Thymus (tissue), 11 donors: ENCODE measurements at regions not wholly inside any gene's neighbourhood (a gene's known extent, or its start where the extent isn't known, plus 50 kb on each side); places are given as distances from the start of the nearest gene placed in this dataset.

Experiments
- DNase-seq, 9 donors: peaks; one replicate each; pipeline ENCODE4 v3.0.0-alpha.2; 2013; ENCODE audit warnings: low spot score in 9 of 9, low read depth in 6 of 9, missing footprints in 1 of 9
- H3K27ac ChIP-seq, 2 donors: one replicate each; pipeline ENCODE4 v1.5.1; 2013; ENCODE audit warnings: control low read depth in 1 of 2, low read depth in 1 of 2, low read length in 1 of 2, mild to moderate bottlenecking in 1 of 2, moderate library complexity in 1 of 2
- H3K27me3 ChIP-seq, 2 donors: one replicate each; pipeline ENCODE4 v1.5.1; 2013; ENCODE audit warnings: low read length in 1 of 2; ENCODE audit not compliant: control insufficient read depth in 2 of 2, insufficient read depth in 1 of 2
- H3K36me3 ChIP-seq, 2 donors: one replicate each; pipeline ENCODE4 v1.5.1; 2013; ENCODE audit warnings: low read length in 1 of 2, mild to moderate bottlenecking in 1 of 2, moderate library complexity in 1 of 2; ENCODE audit not compliant: control insufficient read depth in 2 of 2, insufficient read depth in 2 of 2
- H3K4me1 ChIP-seq, 2 donors: one replicate each; pipeline ENCODE4 v1.5.1; 2013; ENCODE audit warnings: low read length in 2 of 2; ENCODE audit not compliant: control insufficient read depth in 2 of 2, insufficient read depth in 2 of 2
- H3K4me3 ChIP-seq, 2 donors: one replicate each; pipeline ENCODE4 v1.5.1; 2013; ENCODE audit warnings: low read length in 2 of 2, control low read depth in 1 of 2, mild to moderate bottlenecking in 1 of 2
- H3K9me3 ChIP-seq, 2 donors: one replicate each; pipeline ENCODE4 v1.5.1; 2013; ENCODE audit warnings: low read length in 1 of 2, mild to moderate bottlenecking in 1 of 2; ENCODE audit not compliant: control insufficient read depth in 2 of 2, insufficient read depth in 1 of 2
- WGBS: extraction: QIAGEN DNeasy Blood & Tissue Kit; methylation state at CpG from one replicate; pipeline ENCODE4 v1.1.7; 2013; 5-methylcytosine and 5-hydroxymethylcytosine counted together
- donor health status: healthy.

DNA sequence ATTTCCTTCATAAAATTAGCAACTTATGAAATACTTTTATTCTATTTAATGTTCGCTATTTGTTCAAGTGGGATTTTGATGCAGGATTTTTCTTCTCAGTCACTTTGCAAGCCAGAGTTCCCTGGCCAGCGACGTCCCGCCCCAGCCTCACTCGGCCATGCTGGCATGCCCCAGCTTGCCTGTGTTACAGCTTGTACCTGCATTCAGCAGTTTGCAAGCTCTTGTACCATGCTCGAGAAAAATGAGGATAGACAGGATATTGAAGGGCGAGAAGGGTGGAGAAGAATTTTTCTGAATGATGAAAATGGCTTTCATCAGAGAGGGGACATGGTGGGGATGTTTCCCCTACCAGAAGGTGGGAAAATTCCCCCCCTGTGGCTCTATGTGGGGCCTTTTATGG, 2180.2 kb upstream of the PCDH20 start:
- Histone ChIP-seq H3K27ac (no peak overlapping the region), H3K27me3 (no peaks in the 10 kb centered on the region), H3K36me3 (no peaks in the 10 kb centered on the region), H3K4me3 (no peak overlapping the region), H3K4me1 (no peaks in the 10 kb centered on the region), H3K9me3 (peaks cover 1 to 6% of the 10 kb centered on the region in 2 donors)
- DNase-seq: no peak
- 92% methylated on average over 7 of the region's 7 CpGs for WGBS

DNA sequence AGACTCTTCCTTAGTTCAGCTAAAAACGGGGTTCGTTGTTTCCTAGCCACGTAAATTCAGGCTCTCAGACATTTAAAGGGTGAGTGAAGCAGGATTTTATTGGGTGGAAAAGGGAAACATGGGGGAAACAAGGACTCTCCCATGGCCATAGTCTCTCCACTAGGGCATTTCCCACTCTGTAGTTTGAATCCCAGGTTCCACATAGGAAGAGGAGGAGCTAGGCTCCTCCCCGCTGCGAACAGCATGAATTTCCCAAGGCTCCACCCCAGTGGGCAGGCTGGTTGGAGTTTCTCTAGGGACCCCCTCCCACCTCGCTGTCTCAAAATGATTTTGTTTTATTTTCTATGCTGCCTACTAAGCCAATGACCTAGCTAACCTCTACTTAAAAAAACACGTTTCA, 2170.8 kb upstream of the PCDH20 start:
- Histone ChIP-seq H3K27ac (no peak overlapping the region), H3K27me3 (no peaks in the 10 kb centered on the region)
- 90% methylated on average over 7 of the region's 7 CpGs for WGBS

DNA sequence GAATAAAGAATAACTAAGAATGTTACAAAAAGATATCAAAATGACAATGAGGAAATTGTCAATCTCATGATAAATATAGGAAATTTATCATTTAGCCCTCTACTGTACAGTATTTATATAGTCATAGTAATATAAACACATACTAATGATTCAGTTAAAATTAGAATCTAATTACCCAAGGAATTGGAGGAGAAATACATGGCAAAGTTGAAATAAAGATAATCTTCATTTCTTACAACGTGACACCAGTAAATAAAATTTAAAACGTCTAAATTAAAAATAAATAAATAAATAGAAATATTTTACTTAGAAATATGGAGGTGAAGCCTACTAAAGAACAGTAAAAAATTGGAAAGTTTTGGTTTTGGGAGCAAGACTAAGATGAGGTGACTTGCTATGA, 2163.1 kb upstream of the PCDH20 start:
- Histone ChIP-seq H3K4me3 (no peak overlapping the region), H3K9me3 (peaks cover 0 to 6% of the 10 kb centered on the region in 2 donors), H3K27me3 (no peaks in the 10 kb centered on the region), H3K4me1 (no peaks in the 10 kb centered on the region), H3K27ac (no peak overlapping the region), H3K36me3 (no peaks in the 10 kb centered on the region)
- no peak for DNase-seq
- 89% methylated on average over 2 of the region's 2 CpGs for WGBS

More for the DNA sequence above, 2170.8 kb upstream of the PCDH20 start:
- DNase-seq: no peak
- H3K36me3 ChIP-seq: no peaks in the 10 kb centered on the region
- no peak overlapping the region for H3K4me3 ChIP-seq
- H3K4me1 ChIP-seq: no peaks in the 10 kb centered on the region
- H3K9me3 ChIP-seq: no peaks in the 10 kb centered on the region

DNA sequence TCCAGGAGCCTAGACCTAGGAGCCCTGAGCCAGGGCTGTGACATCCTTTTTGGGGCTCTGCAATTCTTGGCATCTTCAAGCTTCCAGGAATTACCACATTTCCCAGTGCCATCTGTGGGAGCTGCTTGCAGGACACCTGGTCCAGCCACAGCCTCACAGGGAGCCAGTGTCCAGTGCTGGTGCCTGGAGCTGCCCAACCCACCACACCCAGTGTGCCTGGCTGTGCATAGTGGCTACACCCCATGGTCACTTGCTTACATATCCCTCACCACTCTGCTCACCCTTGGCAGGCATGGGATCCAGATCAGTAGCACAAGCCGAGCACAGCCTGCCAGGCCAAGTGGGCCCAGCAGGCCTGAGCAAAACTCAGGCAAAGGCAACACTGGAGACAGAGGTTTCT, 2151.4 kb upstream of the PCDH20 start:
- no peak overlapping the region for H3K27ac ChIP-seq
- H3K9me3 ChIP-seq: peaks cover 0 to 18% of the 10 kb centered on the region in 2 donors
- no peak for DNase-seq
- no peak overlapping the region for H3K4me3 ChIP-seq
- H3K4me1 ChIP-seq: no peaks in the 10 kb centered on the region
- no peaks in the 10 kb centered on the region for H3K36me3 ChIP-seq
- no peaks in the 10 kb centered on the region for H3K27me3 ChIP-seq
- 95% methylated on average over 1 of the region's 1 CpG for WGBS

DNA sequence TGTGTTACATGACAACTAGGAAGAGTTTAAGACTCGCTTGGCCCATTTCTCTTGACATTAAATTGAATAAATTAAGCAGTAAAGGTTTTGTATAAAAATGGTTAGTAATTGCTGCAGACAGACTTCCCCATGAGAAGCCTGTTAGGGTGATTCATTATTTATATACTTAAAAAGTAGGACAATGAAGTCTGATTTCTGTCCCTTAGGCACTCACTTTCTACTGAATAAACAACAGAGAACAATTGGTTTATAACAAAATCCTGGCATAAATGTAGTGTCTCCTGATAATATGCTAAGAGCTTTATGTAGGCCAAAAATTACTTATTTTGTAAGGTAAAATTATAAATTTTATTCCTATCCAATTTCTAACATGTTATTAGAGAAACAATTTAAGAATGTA, 2138.5 kb upstream of the PCDH20 start:
- WGBS: 86% methylated on average over 1 of the region's 1 CpG
- no peak for DNase-seq
- H3K27me3 ChIP-seq: no peaks in the 10 kb centered on the region
- H3K9me3 ChIP-seq: no peaks in the 10 kb centered on the region
- H3K4me3 ChIP-seq: no peak overlapping the region
- no peaks in the 10 kb centered on the region for H3K36me3 ChIP-seq
- no peak overlapping the region for H3K27ac ChIP-seq
- no peaks in the 10 kb centered on the region for H3K4me1 ChIP-seq

DNA sequence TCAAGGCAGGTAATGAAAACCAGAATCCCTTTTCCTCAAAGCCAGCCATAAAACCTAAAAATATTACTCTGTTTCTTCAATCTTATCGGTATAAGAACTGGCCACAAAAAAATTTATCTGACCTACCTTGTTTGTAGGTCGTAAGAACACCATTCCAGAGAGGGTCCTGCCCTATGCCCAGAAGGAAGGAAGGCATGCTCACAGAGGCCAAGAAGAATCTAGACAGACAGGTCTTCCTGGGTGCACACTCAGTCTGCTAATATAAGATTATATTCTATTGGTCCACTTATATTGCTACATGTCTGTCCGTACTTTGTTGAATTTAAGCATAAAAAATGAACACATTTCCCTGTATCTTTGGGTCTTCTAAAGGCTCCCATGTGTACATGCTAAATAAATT, 2136.1 kb upstream of the PCDH20 start:
- Histone ChIP-seq H3K27me3 (no peaks in the 10 kb centered on the region), H3K4me3 (no peak overlapping the region), H3K9me3 (no peaks in the 10 kb centered on the region), H3K4me1 (no peaks in the 10 kb centered on the region), H3K36me3 (no peaks in the 10 kb centered on the region), H3K27ac (no peak overlapping the region)
- WGBS: 92% methylated on average over 3 of the region's 3 CpGs
- DNase-seq: no peak

DNA sequence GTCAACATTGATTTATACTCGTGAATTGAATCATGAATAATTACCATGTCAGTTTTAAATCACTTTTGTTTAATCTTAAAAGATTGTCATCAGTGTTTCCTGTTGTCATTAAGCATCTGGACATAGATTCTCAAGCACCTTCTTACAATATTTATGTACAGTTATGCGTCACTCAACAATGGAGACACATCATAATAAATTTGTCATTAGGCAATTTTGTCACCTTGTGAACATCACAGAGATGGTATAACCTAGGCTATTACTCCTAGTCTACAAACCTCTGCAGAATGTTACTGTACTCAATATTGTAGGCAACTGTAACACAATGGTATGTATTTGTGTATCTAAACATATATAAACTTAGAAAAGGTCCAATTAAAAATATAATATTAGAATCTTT, 2130.9 kb upstream of the PCDH20 start:
- no peak for DNase-seq
- WGBS: 74% methylated on average over 2 of the region's 2 CpGs
- Histone ChIP-seq H3K9me3 (peaks cover 0 to 6% of the 10 kb centered on the region in 2 donors), H3K4me3 (no peak overlapping the region), H3K27me3 (no peaks in the 10 kb centered on the region), H3K36me3 (no peaks in the 10 kb centered on the region), H3K27ac (no peak overlapping the region), H3K4me1 (no peaks in the 10 kb centered on the region)

DNA sequence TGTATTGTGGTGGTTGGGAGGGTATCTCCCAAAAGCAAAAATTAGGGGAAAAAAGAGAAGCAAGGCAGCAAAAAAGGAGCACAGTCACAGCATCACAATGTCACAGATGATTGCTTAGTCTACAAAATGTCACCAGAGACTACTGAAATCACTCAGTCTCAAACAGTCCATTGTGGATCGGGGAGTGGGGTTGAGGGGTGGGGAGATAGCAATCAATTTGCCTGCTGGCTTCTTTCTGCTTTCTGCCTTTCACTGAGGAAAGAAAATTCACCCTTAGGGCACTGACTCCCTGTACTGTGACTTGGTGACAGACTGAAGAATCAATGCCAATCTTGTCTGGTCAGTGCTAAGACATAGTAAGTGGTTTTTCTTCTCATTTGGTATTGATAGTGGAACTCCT, 2127.1 kb upstream of the PCDH20 start:
- Histone ChIP-seq H3K27ac (no peak overlapping the region), H3K4me3 (no peak overlapping the region), H3K27me3 (no peaks in the 10 kb centered on the region), H3K9me3 (peaks cover 0 to 6% of the 10 kb centered on the region in 2 donors), H3K4me1 (no peaks in the 10 kb centered on the region), H3K36me3 (no peaks in the 10 kb centered on the region)
- 87% methylated on average over 1 of the region's 1 CpG for WGBS
- no peak for DNase-seq

DNA sequence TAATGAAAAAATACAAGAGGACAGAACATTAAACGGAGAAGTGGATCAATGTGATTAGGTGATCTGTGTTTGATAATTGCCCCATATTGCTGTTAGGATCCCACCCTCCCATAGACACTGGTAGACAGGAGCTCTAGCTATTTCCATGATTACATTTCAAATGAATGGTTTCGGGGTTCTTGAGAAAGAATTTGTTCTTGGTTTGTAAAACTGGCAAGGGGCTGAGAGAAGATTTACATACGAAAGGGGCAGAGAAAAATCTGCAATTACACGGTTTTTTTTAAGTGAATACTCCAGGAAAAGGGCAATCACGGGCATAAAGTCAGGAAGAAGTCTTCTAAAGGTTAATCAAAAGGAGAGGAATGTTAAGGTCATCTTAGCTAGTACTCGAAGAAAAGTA, 2125.7 kb upstream of the PCDH20 start:
- no peaks in the 10 kb centered on the region for H3K36me3 ChIP-seq
- WGBS: 67% methylated on average over 6 of the region's 6 CpGs
- H3K27me3 ChIP-seq: no peaks in the 10 kb centered on the region
- no peak overlapping the region for H3K27ac ChIP-seq
- no peak for DNase-seq
- H3K9me3 ChIP-seq: peaks cover 0 to 6% of the 10 kb centered on the region in 2 donors
- no peaks in the 10 kb centered on the region for H3K4me1 ChIP-seq
- no peak overlapping the region for H3K4me3 ChIP-seq

DNA sequence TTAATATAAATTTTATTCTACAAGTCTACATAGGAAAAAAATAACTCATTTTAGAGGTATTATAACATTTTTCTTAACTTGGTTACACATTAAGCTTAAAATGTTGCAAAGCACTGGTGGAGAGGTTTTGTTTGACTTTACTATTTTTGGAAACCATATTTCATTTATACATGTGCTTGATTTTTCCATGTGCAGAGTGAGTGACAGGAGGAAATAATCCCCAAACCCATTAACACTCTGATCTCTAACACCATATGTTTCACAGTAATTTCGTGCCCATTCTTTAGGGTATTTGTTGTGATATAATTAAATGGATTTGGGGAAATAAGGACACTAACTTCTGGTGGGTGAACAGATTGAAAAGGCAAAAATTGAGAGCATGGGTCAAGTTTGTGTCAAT, 2124.4 kb upstream of the PCDH20 start:
- WGBS: 19% methylated on average over 1 of the region's 1 CpG
- no peaks in the 10 kb centered on the region for H3K36me3 ChIP-seq
- H3K27ac ChIP-seq: no peak overlapping the region
- H3K4me1 ChIP-seq: no peaks in the 10 kb centered on the region
- no peak for DNase-seq
- no peak overlapping the region for H3K4me3 ChIP-seq
- H3K27me3 ChIP-seq: no peaks in the 10 kb centered on the region
- peaks cover 0 to 6% of the 10 kb centered on the region in 2 donors for H3K9me3 ChIP-seq
